ENCODE measurements at regions not wholly inside any gene's neighbourhood (a gene's known extent, or its start where the extent isn't known, plus 50 kb on each side); places are given as distances from the start of the nearest gene placed in this dataset.

DNA sequence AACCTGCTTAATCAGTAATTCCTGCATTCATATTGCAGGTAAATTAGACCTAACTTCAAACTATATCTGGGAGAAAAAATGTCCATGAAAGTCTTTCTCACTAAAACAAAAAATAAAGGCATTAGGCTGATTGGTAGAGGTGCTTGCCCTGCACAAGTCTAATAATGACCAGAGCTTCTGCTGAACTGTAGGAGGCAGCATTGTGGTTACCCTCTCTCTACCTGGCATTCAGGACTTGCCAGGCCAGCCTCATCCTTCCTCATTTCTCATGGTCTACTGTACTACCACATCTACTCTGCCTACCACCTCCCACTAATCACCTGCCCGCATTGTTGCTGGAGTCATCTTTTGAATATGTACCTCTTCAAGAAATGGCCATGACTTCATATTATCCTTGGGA, 60.8 kb upstream of the KRTAP11-1 start:
- Histone ChIP-seq H3K4me3 (no peak overlapping the region), H3K36me3 (no peaks in the 10 kb centered on the region), H3K9me3 (no peaks in the 10 kb centered on the region), H3K27ac (no peak overlapping the region), H3K27me3 (no peaks in the 10 kb centered on the region), H3K4me1 (no peaks in the 10 kb centered on the region)
- WGBS, 2 donors (ENCODE audit: low coverage in 1 of 2): 92 to 100% methylated on average over 1 of the region's 1 CpG
- no peak for DNase-seq
- no peak for TF ChIP-seq EP300 (IDR thresholded peaks at IDR 0.05; ENCODE audit: low read depth)
- no peak for TF ChIP-seq POLR2AphosphoS5 (IDR thresholded peaks at IDR 0.05)
- no peak for TF ChIP-seq POLR2A (IDR thresholded peaks at IDR 0.05)
- TF ChIP-seq, protein P1, sequence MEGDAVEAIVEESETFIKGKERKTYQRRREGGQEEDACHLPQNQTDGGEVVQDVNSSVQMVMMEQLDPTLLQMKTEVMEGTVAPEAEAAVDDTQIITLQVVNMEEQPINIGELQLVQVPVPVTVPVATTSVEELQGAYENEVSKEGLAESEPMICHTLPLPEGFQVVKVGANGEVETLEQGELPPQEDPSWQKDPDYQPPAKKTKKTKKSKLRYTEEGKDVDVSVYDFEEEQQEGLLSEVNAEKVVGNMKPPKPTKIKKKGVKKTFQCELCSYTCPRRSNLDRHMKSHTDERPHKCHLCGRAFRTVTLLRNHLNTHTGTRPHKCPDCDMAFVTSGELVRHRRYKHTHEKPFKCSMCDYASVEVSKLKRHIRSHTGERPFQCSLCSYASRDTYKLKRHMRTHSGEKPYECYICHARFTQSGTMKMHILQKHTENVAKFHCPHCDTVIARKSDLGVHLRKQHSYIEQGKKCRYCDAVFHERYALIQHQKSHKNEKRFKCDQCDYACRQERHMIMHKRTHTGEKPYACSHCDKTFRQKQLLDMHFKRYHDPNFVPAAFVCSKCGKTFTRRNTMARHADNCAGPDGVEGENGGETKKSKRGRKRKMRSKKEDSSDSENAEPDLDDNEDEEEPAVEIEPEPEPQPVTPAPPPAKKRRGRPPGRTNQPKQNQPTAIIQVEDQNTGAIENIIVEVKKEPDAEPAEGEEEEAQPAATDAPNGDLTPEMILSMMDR (IDR thresholded peaks at IDR 0.05): no peak
- in situ Hi-C loops (cut with MboI; ENCODE audit: low pct_ligation_motif_present in 1 of 4, low pct_unique_long_range_greater_than_20kb in 1 of 4, low sequenced_read_pairs in 3 of 4): no loop called here
- intact Hi-C loops (cut with DNase I; ENCODE audit: low total_unique reads): no loop called here

DNA sequence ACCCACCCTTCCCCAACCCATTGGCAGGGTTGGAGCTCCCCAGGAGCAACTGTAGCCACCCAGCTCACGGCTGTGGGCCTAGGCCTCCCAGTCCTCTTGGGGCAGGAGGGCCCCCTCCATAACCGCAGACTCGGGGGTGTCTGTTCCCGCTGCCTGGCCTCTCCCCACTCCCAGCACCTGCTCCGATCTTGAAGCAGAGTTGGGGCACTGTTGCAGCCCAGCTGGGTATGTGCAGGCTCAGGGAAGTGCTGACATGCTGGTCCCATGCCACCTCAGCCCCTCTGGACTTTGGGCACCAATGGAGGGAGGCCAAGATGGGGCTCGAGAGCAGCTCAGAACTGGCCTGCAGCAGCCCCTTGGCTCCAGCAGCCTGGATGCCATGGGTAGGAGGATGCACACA, 54.8 kb upstream of the KRTAP11-1 start:
- TF ChIP-seq, protein P1 (IDR thresholded peaks at IDR 0.05): no peak
- WGBS, 2 donors (ENCODE audit: low coverage in 1 of 2): 69% methylated on average over 6 of the region's 6 CpGs; no CpG with 5 or more reads in 1 of the 2 donors
- Histone ChIP-seq H3K4me1 (no peaks in the 10 kb centered on the region), H3K27me3 (no peaks in the 10 kb centered on the region), H3K9me3 (no peaks in the 10 kb centered on the region), H3K36me3 (no peaks in the 10 kb centered on the region), H3K27ac (no peak overlapping the region), H3K4me3 (no peak overlapping the region)
- intact Hi-C loops (cut with DNase I; ENCODE audit: low total_unique reads) (no loop called here), in situ Hi-C loops (cut with MboI; ENCODE audit: low pct_ligation_motif_present in 1 of 4, low pct_unique_long_range_greater_than_20kb in 1 of 4, low sequenced_read_pairs in 3 of 4) (no loop called here)
- DNase-seq: no peak

DNA sequence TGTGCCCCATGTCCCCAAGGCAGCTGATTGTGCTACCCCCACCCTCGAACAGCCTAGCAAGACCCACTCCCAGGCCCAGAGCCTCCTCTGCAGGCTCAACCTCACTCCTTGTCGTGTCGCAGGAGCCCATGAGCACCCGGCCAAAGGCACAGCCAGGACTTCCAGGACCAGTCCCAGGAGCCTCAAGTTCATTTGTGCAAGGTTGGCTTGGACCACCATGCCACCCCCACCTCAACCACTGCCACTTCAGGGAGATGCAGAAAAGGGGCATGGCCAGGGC, 54.4 kb upstream of the KRTAP11-1 start:
- in situ Hi-C loops (cut with MboI; ENCODE audit: low pct_ligation_motif_present in 1 of 4, low pct_unique_long_range_greater_than_20kb in 1 of 4, low sequenced_read_pairs in 3 of 4): no loop called here
- no peak for TF ChIP-seq POLR2AphosphoS5 (IDR thresholded peaks at IDR 0.05)
- Histone ChIP-seq H3K27ac (no peak overlapping the region), H3K4me1 (no peaks in the 10 kb centered on the region), H3K4me3 (no peak overlapping the region), H3K9me3 (no peaks in the 10 kb centered on the region), H3K36me3 (no peaks in the 10 kb centered on the region), H3K27me3 (no peaks in the 10 kb centered on the region)
- WGBS, 2 donors (ENCODE audit: low coverage in 1 of 2): 81% methylated on average over 4 of the region's 4 CpGs; no CpG with 5 or more reads in 1 of the 2 donors
- no peak for DNase-seq
- intact Hi-C loops (cut with DNase I; ENCODE audit: low total_unique reads): no loop called here

GRCh38 chr21:30935121-30935888, 53.9 kb upstream of the KRTAP11-1 start:
- intact Hi-C loops (cut with DNase I; ENCODE audit: low total_unique reads): no loop called here
- DNase-seq: no peak

More at GRCh38 chr21:30935121-30935888, 53.9 kb upstream of the KRTAP11-1 start:
- H3K36me3 ChIP-seq: no peaks in the 10 kb centered on the region
- no peaks in the 10 kb centered on the region for H3K9me3 ChIP-seq
- no peaks in the 10 kb centered on the region for H3K4me1 ChIP-seq
- 93% methylated on average over 8 of the region's 15 CpGs; no CpG with 5 or more reads in 1 of the 2 donors for WGBS, 2 donors (ENCODE audit: low coverage in 1 of 2)
- H3K27me3 ChIP-seq: no peaks in the 10 kb centered on the region
- H3K4me3 ChIP-seq: no peak overlapping the region
- in situ Hi-C loops (cut with MboI; ENCODE audit: low pct_ligation_motif_present in 1 of 4, low pct_unique_long_range_greater_than_20kb in 1 of 4, low sequenced_read_pairs in 3 of 4): no loop called here
- H3K27ac ChIP-seq: no peak overlapping the region
- TF ChIP-seq POLR2AphosphoS5 (IDR thresholded peaks at IDR 0.05) (no peak), POLR2A (IDR thresholded peaks at IDR 0.05) (no peak), EP300 (IDR thresholded peaks at IDR 0.05; ENCODE audit: low read depth) (no peak)
- TF ChIP-seq, protein P1 (IDR thresholded peaks at IDR 0.05): no peak
